ENCODE measurements at regions not wholly inside any gene's neighbourhood (a gene's known extent, or its start where the extent isn't known, plus 50 kb on each side); places are given as distances from the start of the nearest gene placed in this dataset.

DNA sequence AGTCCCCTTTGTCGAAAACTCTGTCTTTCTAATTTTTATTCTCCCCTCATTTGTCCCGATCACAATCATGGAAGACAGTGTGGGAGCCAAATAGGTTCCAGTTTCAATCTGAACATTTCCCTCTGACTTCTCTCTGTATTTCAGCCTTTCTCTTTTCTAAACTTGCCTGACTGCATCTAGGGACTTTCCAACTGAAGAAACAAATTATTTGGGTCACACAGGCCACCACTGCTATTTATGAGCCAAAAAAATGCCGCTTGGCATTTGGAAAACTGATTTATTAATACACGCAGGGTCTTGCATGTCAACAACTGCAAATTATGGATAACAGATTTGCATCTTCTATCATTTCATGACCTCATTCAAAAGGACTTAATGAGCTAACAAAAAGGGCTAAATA is 55.2 kb upstream of the ELAC2 start:
- no peak for DNase-seq
- intact Hi-C loops (cut with micrococcal nuclease) = no loop called here
- ATAC-seq = no peak

DNA sequence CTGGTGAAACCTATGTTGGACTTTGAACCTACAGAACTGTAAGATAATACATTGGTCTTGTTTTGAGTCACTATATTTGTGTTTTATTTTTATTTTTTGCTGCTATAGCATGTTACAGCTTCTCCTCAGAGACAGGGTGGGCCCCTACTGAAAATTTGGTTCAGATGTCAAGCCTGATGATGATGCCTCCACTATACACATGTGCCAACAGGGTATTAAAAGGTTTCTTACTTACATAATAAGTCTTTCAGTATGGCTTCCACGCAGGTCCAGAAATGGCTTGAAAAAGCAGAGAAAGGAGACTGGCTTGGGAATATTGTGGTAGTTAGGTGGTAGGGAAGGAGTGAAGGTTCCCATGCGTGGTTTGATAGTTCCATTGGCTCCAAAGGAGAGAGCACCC is 52.9 kb upstream of the ELAC2 start:
- intact Hi-C loops (cut with micrococcal nuclease) = no loop called here
- DNase-seq = no peak
- no peak for ATAC-seq

DNA sequence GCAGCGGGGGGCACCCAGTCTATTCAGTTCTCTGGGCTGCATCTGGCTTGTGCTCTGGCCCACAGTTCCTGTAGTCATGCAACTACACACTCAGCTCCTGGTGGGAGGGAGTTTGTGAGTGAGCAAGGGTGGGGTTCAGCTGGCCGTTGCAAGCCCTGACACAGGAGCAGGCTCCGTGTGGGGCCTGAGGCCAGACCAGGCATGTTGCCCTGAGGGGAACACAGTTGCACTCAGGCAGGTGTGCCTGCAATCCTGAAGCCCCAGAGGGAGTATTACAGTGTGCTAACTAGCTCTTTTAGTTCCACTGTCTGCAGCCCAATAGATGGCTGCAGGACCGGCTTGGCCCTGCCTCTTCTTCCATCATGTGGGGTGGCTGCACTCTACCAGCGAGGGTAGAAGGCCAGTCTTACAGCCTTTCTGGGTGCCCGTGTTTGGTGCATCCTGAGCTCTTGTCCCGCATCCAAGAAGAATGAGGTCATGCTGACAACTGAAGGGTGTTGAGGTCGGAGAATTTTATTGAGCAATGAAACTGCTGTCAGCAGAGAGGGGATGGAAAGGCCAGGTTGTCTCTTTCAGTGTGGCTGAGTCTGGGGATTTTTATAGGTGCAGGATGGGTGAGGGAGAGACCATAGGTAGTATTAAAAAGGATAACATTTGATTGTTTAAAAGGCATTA is 49.9 kb upstream of the ELAC2 start:
- no peak for ATAC-seq
- intact Hi-C loops (cut with micrococcal nuclease) = no loop called here
- DNase-seq = no peak
